Middle frontal gyrus (tissue), 1 donor: ENCODE measurements at regions not wholly inside any gene's neighbourhood (a gene's known extent, or its start where the extent isn't known, plus 50 kb on each side); places are given as distances from the start of the nearest gene placed in this dataset.
"Not testable (repeated sequence)": the region's sequence is repeated elsewhere in the genome, so short reads cannot be mapped to it uniquely, and the experiment has no call there.

ENCODE experiments used
- DNase-seq: peaks from one replicate; pipeline ENCODE4 v3.0.0-alpha.2; 2015; ENCODE audit warnings: low spot score; ENCODE audit errors: extremely low spot score

- DNase-seq: not testable (repeated sequence)
These were observed 237.1 kb upstream of the NT5E start for GRCh38 chr6:85212794-85213193.

GRCh38 chr6:85195243-85195642 is 254.6 kb upstream of the NT5E start:
- DNase-seq: no peak

- no peak for DNase-seq
These were observed 256.5 kb upstream of the NT5E start for GRCh38 chr6:85193339-85193738.

DNA sequence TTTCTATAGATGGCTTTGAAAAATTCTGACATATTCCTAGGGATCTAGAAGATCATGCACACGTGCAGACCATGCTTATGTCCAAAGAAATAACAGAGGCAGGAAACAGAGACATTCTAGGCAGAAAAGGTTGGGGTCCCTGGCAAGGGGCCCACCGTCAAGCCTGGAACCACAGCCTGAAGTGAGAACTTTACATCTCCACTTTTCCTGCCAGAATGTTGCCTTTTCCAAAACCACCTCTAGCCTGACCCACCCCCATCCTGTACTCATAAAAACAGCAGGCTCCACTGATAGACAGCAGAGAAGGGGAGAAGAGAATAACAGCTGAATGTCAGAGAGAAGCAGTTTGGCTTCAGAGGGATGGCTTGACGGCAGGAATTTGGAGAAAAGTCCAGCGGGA is 257.3 kb upstream of the NT5E start:
- no peak for DNase-seq

DNA sequence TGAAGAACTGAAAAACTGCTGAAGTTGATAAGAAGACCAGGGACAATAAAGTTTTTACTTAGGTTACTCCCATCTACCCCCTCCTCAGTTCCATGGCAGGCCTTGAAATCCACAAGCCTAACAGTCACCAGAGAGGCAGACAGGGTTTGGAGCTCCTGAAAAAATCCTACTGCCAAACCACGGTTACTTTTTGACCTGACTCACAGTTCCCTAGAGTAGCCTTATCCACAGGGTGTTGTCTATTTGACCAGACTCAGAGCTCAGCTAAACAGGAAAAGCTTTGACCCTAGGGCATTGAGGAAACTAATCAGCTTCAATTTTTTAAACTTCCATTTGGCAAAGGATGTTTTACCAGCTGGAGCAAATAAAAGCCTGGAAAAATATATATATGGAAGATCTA is 257.7 kb upstream of the NT5E start:
- no peak for DNase-seq

DNA sequence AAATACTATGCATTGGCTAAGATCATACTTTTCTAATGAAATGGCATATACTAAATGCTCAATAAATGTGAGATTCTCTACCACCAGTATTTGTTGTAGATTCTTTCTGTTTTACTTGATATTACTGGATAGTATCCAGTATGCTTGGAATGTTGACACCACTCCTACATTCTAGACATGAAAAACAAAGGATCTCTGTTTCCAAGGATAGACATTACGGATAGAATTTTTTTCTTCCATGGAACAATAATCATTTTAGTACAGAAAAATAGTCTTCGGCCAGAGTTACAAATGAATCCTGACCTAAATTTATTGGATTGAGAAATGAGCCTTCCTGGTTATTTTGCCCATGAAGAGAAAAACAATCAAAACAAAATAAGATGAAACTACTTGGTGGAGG is 258.2 kb upstream of the NT5E start:
- DNase-seq: no peak

DNA sequence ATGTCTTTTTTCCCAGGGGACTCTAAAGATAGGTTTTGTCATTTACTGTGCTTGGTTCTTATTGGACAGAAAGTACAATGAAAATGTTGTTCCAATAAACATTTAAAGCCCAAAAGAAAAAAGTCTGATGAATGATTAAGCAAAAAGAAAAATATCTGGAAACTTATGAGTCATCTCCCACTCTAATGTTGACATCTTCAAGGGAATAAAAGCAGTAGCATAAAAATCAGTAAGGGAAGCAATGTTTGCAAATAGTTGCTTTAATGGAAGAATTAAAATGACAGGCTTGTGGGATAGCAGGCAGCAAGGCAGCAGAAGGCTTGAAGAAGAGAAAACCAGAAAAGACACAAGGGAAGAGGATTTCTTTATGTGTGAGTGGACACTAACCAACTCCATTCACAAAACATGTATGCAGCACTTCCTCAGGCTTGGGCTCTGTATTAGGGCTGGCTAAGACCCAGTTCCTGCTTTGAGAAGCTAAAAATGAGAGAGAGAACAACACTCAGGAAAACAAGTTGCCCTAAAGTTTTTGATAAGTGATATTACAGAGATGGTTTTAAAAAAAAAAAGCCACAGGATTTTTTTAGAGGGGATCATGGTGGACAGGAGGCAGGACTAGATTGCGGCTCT is 263.2 kb upstream of the NT5E start:
- DNase-seq: no peak

- DNase-seq: no peak
These were observed 263.9 kb upstream of the NT5E start for GRCh38 chr6:85185977-85186376.

GRCh38 chr6:85183841-85184240 is 266.0 kb upstream of the NT5E start:
- no peak for DNase-seq

- no peak for DNase-seq
These were observed 277.2 kb upstream of the NT5E start for GRCh38 chr6:85172705-85173104.

DNA sequence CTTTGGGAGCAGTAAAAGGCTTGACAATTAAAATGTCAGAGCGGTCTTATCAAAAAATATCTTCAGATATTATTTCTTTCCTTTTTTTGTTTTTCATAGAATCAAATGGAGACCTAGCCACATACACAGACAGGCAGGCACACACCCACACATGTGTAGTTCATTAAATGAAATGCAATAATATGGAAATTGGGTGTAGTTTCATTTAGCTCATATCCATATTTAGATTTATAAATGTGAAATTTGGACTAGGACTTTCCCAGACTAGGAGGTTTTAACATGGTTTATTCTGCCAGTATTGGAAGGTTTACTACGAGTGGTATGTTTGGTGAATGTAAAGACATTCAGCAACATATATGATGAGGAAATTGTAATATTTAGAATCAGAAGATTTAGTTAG is 277.7 kb upstream of the NT5E start:
- DNase-seq: no peak

DNA sequence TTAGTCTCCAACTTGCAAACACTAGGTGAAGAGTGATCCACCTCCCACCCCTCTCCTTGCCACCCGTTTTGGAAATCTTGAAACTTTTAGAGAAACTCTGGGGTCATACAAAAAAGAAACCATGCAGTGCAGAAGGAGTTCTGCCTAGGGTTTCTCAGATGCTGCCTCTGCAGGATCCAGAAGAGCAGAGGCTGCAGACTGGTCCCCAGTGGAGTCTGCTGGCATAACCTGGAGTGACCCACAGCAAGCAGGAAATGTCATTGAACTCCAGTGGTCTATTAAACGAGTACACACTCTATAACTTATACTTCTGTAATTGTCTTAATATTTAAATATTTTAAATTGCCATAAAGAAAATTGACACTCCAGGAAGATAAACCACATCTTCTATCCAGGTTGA is 280.7 kb upstream of the NT5E start:
- DNase-seq: no peak

DNA sequence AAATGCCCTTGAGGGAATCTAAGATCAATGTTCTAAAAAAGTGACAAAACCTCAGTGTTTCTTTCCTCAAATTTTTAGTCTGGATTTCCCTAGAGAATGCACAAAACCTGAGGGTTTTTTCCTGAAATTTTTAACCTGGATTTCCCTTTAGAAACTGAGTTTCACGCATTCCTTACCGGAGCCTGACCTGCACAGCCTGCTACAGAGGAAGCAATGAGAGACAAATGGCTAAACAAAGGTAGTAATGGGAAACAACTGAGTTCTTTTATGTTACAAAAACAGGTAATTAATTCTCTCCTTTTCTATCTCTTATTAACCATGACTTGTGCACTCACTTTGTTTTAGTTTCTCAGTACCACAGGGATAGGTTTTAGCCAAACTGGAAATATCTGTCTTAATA is 281.7 kb upstream of the NT5E start:
- no peak for DNase-seq

DNA sequence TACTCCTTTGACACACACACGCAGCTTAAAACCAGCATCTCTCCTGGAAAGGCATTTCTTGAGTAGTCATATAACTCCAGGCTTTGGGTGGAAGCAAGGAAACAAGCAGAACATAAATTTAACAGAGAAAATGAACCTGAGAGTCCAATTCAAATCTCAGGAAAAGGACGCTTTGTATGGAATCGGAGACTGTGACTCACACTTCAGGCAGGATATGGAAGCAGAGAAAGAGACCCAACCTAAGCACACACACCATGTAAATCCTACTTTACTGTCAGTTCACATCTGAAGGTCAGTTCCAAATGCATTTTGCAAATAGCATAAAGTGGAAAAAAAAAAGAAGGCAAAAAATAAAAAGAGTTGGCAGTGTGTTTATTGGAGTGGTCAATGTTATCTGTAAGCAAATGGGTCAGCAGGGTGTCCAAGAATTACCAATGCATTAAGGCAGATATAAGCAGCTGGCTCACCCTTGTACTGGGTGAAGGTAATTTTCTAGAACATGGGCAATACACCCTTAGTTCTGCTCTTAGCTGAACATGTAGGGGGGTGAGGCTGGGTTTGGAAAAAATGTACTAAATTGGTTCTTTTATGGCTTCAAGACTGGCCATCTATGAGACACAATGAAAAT is 283.7 kb upstream of the NT5E start:
- no peak for DNase-seq

DNA sequence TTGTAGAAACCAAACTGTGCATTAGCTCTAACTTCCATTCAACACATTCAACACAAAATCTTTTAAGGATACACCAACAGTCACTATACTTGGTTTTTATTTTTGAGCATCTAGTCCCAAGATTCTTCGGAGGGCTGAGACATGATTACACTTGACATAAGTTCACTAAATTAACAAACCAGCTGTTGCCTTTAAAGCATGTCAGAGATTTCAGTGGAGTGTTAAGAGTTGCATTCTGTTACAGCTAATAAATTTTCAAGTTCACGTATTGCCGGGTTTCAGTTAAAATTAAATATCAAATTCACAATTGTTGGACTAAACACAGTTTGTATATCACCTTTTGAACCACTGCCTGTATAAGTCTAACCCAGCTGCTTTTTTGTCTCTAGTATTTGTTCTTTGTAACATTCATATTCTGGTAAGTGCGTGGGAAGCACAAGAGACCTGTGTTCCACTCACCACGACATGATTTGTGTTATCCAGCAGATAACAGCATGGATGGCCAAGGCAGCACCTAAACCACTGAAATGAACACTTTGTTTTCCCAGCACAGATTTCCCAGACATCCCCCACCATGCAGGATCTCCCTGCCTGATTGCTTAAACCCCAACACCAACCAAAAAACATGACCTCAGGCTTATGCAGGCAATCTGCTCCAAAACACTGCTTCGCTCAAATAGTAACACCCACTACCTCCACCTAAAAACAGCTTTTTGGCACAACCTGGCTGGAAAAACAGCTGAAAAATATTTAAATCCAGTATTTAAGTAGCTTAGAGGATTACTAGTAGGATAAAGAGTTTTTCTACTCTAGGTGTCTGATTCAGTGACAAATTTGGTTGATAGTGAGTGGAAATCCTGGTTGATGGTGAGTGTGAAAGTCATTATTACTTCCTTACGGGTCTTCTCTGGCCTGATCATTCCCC is 286.5 kb upstream of the NT5E start:
- DNase-seq: no peak

DNA sequence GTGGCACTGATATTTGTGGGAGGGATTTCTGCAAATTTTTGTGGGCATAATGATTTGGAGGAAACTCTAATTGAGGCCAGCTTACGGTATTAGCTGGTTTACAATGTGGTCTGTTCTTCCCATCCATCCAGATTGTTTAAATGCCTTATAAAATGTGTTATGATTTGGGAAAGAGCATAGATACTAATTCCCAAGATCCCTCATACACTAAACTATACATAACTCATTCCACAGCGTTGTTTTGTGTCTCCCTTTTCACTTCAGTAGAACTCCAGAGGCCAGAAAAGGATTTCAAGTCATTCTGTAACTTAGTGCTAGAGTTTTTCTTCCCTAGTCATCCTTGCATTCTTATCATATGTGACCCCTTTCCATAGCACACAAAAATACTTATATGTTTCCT is 292.6 kb upstream of the NT5E start:
- DNase-seq: no peak

- no peak for DNase-seq
These were observed 306.2 kb upstream of the NT5E start for GRCh38 chr6:85143676-85144075.

DNA sequence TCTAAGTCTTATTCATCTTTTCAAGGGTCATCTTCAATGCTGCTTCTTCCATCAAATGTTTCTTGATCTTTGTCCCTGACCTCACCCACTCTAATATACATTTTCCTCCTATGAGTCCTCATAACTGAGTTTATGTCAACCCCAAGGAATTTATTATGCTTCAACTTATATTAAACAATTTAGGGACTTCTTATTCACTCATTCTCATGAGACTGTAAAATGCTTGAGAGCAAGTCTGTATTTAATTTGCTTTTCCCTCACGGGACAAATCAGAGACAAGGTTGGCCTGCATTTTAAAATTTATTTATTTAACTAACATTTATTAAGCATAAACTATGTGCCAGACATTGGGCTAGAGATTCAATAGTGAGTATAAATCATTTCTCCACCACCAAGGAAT is 312.0 kb upstream of the NT5E start:
- no peak for DNase-seq

DNA sequence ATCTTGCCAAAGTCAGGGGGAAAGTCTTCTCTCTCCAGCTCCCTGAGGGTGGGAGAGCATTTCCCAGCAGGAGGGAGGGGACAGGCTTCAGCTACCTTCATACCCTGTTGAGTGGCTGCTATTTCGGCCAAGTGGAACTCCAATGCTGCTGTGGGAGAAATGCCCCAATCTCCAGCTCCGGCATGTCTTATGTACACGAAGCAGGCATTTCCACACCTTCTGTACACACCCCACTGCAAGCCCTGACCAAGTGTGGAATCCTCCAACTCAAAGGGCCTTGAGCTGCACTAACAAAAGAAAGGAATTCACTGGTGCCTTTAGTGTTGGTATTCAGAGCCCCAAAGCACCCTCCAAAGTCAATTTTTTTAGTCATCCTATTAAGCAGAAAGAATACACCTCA is 313.6 kb upstream of the NT5E start:
- no peak for DNase-seq

DNA sequence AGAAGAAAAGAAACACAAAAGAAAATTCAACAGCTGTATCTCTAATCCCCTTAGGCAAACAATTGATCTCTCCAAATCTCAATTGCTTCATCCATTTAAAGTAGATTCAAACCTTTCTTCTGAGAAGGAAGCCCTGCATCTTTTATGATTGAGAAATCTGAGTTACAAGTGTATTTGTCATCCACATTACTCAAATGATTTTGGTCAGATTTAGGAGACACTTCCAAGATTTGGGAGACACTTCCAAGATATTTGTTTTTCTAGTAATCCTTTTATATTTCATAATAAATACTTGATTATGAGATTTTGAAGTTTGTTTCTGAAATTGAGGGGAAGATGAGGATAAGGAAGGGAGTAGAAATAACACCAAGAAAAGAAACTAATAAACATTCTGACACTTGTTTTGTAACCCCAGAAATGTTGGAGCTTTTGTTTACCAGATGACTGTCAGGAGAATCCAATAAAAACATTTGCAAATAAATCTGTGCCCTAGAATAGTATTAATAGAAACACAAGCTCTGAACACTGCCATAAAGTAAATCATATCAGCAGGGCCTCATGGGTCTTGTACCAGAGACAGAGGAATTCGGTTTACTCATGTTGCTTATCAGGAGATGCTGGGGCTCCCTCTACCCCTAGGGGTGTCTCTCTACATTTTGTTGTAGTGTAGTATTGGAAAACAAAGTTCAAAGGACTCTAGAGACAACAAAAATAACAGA is 314.3 kb upstream of the NT5E start:
- no peak for DNase-seq

GRCh38 chr6:85134172-85134571 is 315.7 kb upstream of the NT5E start:
- no peak for DNase-seq

GRCh38 chr6:85132091-85132490 is 317.8 kb upstream of the NT5E start:
- DNase-seq: no peak
